Activated CD4-positive, CD25-positive, alpha-beta regulatory T cell treated with anti-CD3 and anti-CD28 coated beads, Interleukin-2, amount 50 U/mL, for 72 hours (primary cell): ENCODE measurements at regions not wholly inside any gene's neighbourhood (a gene's known extent, or its start where the extent isn't known, plus 50 kb on each side); places are given as distances from the start of the nearest gene placed in this dataset.
"Not testable (repeated sequence)": the region's sequence is repeated elsewhere in the genome, so short reads cannot be mapped to it uniquely, and the experiment has no call there.

ENCODE experiments used
- DNase-seq: peaks from one replicate; pipeline ENCODE4 v3.0.0; 2021

DNA sequence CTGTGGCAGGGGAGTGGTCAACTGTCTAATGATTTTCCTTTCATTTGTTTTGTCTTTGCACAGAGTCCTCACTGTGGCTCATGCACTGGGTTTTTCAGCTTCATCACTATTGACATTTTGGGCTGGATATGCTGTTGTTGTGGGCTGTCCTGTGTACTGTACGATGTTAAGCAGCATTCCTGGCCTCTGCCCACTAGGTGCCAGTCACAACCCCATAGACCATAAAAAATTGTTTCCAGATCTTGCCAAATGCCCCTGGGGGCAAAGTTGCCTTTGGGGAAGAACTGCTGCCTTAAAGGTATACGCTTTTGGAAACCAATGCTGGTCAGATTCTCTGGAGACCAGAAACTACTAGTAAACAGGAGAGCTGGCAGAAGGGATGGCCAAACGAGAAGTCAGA lies 310.4 kb downstream of the SPRY2 start:
- no peak for DNase-seq

DNA sequence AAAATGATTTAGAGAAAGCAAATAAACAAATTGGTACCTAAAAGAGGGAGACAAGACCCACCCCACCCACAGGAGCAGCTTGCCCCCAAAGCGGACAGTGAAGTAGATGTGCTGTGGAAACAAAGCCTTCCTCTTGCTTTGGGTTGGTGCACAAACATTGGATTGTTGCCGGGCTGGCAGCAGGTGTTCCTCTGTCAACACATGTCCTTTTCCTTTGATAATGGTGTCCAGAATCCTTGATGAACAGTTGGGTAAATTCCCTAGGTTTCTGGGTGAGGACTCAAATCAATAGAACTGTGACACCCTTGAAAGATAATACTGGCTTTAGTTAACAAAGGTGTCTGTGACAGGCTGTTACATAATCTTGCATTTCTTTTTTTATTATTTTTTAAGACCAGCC lies 311.8 kb downstream of the SPRY2 start:
- DNase-seq, result no peak

DNA sequence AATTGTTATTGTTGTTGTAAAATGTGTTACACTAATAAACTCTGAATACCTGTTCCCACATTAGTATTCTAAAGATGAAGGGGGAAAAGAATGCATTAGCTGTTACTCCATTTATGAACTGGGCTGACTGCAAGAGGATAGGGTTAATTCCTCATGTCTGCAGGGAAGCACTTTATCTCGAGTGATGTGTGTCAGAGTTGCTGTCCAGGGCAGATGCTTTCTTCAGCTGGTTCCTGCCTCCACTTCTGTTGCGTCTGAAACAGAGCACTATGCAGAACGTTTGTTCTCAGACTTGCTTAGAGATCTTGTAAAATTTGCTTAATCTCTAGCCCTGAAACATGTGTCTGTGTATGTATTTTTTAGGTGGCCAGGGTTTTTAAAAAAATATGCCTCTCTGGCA lies 318.8 kb downstream of the SPRY2 start:
- DNase-seq, result no peak

DNA sequence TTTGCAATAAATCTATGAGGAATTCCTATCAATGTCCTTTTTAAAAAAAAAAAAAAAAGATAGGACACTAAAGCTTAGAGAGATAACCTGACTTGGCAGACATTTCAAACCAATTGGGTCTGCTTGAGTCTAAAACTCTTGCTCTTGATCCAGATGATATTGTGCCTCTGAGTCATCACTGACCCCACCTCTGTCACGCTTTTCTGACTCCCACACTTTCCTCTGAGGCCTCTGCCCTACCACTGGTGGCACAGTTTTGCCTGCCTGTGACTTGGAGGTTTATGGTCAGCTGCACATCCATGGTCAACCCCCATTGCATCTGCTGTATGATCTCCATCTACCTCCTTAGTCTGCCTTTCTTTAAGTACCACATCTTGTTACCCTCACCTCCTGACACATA lies 328.7 kb downstream of the SPRY2 start:
- DNase-seq, result no peak

DNA sequence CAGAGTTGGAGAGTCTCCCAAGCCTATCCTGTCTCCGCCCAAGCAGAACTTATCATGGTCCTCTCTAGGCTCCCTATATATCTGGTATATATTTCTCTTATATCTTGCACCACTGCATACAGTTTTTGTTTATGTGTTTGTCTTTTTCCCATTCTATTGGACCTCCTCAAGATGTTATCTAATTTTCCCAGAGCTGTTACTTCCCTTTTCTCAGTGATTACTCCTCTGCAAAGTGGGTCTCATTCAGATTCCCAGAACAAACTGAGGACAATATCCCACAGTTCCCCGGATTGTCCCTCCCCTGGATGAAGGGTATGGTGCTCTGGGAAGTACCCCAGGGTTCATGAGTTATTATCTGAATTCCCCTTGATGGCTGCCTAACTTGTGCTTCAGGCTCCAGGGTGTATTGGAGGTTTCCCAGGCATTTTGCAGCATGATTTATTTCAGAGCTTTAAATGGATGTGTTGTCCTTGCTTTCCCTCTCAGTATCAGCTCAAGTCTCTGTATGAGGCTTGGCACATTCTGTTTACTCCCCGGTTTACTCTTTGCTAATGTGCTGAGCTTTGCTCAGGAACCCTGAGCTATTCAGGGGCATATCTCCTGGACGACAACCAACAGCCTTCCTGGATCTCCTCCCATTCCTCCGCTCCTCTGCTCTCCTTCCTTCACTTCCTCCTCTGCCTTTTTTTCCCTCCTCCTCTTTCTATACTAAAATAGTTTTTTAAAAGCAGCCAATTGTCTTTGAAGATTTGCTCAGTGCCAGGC lies 329.3 kb downstream of the SPRY2 start:
- no peak for DNase-seq

DNA sequence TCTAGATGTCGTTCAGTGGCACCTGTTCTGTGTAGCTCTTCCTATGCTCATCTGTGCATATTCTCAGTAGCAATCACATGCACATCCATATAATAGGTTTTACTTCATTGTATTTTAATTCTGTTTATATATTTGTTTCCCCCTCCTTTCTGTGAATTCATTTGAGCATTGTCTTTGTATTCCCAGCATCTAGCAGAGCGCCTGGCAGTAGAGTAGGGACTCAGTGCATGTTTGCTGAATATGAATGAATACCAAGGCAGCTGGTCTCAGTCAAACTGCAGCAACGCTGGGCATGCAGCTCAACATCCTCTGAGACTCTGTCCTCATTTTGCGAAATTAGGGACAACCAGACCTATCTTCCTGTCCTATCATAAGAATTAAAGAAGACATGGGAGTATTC lies 330.1 kb downstream of the SPRY2 start:
- no peak for DNase-seq

DNA sequence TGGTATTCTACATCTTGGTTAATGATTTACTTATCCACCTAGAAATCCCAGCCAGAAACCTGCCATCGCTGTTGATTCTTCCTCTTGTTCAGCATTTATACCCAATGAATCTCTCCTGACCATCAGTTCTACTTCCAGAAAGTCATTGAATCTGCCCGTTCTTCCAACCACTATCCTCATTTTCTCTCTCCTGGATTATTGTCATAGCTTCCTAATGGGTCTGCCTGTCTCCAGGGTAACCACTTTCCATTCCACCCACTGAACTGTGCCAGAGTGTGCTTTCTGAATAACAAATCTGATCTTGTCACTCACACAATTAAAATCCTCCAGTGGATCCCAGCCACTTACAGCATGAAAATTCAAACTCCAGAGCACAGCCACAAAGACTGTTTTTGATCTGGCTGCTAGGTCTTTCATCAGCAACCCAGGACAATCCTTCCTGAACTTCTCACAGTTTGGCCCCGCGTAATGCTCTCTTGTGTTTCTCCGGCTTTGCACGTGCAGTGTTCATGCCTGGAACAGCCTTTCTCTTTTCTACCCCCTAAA lies 330.6 kb downstream of the SPRY2 start:
- DNase-seq, result no peak

DNA sequence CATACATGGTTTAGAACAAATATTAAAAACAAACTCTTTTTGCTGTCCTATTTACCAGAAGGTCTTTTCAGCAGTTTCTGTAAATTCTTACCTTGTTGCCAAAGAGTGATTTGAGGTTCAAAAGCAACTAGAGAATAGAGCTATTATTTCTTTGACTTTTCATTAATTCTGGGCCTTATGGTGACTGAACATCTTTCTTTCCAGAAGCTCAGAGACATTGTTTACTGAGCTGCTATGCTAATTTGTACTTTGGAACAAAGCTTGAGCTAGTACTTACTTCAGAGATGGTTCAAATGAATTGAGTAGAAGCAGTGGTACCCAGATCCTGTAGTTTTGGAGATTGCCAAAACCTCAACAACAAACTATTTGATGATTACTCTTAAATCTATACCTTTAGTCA lies 331.2 kb downstream of the SPRY2 start:
- no peak for DNase-seq

DNA sequence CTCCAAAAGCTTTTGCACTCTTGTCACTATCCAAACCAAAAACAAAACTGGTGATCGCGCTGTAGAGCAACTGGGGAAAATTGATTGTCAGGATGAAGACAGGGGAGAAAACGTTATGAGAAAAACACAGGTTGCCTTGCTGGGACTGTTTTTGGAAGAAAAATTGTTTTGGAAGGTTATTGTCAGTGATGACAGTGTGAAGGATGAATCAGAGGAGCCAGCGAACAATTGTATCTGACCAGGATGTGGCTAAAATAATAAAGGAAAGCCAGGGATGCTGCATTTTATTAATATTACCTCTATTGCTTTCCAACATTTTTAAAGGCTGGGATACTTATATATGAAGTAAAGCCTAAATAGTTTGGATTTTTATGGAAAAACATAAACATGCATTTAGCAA lies 334.0 kb downstream of the SPRY2 start:
- no peak for DNase-seq

DNA sequence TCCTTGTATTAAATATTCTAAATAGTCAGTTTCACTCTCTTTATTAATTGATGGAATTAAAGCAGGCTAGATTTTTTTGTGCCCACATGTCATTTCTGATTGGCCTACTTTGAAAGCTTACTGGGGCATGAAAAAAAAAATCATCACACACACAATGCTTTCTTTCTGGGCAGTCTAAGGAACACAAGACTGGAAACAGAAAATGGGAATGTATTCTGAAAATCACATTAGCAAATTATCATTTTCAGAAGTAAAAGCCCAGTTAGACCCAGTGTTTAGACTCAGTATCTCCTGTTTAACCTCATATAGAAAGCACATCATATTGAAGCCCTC lies 339.4 kb downstream of the SPRY2 start:
- no peak for DNase-seq

DNA sequence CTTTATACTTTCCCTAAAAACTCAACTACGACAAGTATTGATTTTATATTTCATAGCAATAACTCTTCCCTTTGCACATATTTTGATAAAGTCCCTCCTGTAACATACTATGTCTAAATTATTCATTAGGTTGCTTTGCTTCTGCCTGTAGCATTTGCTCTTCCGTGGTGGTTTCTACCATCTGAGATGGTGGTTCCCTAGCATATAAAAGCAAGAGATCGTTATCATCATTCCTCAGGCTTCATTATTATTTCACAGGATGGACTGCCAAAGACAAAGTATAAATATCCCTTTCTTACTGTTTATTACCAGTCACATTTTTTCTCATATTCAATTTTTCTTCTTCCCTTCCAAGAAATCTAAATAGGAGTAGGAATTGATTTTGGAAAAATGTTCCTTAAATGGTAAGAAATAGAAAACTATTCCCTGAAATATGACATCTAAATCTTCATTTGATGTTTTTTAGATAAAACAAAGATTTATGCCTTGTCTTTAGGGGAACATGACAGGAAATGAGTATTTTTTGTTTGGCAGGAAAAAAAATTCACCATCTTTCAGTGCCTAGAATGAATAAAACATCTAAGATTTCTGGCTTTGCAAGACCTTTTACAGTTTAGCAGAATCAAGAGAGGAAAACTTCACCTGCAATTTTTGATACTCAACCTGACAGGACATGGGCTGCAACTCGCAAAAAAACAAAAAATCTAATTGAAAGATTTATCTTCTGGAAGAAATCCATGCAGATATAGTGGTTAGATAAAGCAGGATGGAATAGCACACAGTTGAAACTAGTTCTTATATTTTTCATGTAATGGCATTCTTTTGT lies 340.0 kb downstream of the SPRY2 start:
- DNase-seq, result no peak

DNA sequence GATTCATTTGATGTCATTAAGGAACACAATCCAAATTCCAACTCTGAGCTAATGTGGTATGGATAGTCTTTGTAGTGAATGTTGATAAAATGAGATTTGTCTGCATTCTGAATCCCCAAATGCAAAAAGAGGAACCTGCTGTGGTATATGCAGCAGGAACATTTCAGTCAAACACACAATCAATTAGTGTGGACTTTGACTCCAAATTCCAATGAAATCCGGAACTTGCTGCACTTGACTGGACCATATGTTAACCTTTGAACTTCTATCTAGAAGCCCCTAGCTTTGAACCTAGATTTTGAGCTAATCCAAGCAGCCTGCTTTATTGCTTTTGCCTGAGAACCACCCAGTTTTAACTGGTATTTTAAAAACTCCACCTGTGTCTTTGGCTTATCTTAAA lies 341.3 kb downstream of the SPRY2 start:
- DNase-seq, result no peak

DNA sequence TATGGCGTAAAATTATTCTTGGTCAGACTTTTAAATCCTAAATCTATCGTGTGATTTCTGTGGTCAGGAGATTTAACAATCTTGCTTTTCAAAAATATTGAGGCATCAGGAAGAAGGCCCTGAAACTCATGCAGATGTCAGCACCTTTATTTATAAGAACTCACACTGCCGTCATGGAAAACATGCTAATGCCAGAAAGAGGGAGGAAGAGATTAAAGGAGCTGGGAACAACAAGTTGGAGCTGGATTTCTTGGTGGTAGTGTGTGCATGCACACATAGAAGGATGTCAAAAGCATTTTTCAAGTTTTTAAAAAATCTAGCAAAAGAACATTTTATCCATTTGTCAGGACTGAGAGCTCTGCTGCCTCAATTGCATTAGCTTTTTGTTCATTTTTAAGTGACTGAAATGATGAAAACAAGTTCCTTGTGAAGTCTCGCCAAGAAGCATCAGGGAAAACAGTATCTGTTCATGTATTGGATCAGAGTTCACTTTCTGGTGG lies 342.5 kb downstream of the SPRY2 start:
- no peak for DNase-seq

DNA sequence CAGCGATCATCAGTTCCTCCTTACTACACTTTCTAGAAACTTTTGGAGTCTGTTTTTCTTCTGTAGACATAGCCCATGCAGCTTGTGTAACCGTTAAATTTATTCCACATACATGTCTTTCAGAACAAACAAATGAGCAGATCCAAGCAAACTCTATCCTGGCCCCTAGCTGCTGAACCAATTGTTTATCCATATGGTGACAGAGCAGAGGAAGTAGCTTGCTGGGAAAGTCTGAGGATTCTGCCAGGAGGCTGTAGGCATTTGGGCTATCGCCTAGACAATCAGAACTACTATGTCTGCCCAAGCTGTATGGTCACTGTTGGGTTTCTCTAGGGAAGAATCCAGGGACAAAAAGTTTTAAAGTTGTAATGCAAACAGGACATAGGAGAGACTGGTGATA lies 343.7 kb downstream of the SPRY2 start:
- DNase-seq, result no peak

DNA sequence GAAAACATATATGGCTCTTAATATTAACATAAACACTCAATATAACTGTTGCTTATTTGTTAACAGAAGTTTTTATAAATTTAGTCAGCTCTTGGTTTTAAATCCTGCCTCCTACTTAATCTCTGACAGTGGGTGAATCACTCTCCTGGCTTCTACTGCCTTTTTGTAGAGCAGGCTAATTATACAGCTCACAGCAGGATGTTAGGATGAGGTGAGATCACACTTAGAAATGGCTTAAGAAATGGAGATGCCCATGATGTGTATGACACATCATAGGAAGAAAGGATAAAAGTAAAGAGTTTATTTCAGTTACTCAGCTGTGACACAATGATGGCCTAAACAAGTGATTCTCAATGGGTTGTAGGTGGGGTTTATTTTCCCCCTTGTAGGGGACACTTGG lies 345.6 kb downstream of the SPRY2 start:
- DNase-seq, result no peak

DNA sequence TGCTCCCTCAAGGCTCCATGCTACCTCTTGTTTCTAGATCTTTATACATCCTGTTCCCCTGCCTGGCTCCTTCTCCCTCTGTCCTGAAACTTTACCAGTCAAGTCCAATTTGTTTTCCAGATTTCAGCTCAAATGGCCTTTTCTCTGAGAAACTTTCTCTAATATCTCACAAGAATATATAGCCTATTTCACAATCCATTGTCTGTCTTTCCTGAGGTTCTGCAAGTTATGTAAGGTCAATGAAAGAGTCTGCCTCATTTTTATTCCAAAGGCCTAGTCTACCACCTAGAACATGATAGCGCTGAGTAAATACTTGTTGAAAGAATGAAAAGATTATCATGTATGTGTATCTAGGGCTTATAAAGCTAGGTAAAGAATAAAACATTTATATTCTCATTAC lies 348.8 kb downstream of the SPRY2 start:
- DNase-seq, result no peak

DNA sequence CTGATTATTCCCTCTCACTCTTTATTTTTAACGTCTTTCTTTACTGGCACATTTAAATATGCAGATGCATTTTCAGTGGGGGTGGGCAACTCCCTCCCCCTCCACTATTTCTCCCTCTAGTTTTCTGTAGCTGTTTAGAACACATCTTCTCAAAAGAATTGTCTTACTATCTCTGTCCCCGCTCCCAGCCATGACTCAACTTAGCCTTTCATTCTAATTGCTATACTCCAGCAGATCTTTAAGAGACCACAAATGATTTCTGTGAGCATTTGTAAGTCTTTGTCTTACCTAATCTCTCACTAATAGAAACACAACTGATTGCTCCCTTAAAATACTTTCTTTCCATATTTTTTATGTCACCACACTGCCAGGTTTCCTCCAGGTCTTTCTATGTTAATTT lies 350.9 kb downstream of the SPRY2 start:
- DNase-seq, result no peak

DNA sequence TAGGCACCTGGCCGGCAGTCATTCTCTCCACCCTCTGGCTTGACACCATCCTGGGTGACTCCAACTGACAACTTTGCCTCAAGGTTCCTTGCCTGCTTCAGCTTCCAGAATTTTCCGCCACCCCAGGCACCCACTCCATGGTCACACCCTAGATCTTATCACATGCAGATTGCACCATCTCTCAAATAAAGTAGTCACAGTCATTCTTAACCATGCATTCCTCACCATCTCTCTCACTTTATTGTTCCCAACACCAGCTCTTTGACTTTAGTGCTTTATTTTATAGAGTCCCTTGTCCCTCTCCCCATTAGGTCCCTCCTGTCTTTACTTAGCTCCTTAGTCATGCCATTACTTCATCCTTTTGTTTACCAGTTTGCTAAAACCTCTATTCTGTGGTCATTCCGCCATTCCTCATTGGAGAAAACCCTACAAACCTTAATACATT lies 351.7 kb downstream of the SPRY2 start:
- no peak for DNase-seq

DNA sequence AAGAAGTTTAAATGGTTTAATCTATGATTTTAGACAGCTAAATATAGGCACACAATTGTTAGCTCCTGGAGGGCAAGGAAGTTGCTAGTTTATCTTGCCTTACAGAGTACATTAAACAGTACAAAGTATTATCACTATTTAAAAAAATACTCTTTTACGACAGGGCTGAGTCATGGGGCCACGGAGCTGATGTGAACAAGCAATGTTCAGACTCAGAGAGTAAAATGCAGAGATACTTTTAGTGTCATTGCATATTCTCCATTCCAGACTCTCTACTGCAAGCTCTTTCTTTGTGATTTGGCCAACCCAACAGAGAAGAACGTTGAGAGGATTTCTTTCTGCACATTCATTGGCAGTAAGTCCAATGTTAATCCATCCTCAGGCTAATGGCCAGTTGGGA lies 352.4 kb downstream of the SPRY2 start:
- no peak for DNase-seq

DNA sequence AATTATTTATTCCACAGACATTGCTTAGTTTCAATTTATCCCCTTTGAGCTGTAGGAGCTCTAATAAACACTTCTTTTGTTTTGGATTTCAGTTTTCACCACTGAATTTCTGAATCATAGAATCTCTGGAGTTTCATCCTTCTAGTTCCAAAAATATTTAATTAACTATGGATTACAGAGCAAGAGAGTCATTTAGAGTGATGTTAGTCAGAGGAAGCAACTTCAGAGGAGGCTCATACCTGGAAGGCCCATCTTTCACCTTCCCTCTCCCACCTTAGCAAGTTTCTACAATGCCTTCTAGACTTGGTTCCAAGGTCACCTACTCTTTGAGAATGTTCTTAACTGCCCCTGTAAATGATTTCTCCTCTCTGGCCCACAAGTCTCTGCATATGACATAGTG lies 353.2 kb downstream of the SPRY2 start:
- DNase-seq, result no peak

DNA sequence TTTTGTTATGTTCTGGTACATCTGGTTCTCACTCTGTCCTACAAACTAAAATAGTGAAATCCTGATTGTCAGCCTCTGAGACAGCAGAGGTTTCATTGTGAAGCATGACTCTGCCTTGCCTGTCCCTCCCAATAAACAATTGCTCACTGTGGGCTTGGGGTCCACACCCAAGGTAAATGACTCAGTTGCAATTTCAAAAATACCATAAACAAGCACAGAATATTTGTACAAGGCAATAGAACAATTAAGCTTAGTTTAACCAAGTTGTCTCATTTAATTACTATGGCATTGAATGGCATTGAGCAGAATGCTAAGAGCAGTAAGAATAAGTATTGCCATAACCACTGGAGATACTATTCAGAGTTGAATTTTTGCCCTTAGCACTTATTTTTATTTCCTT lies 353.6 kb downstream of the SPRY2 start:
- DNase-seq, result no peak

DNA sequence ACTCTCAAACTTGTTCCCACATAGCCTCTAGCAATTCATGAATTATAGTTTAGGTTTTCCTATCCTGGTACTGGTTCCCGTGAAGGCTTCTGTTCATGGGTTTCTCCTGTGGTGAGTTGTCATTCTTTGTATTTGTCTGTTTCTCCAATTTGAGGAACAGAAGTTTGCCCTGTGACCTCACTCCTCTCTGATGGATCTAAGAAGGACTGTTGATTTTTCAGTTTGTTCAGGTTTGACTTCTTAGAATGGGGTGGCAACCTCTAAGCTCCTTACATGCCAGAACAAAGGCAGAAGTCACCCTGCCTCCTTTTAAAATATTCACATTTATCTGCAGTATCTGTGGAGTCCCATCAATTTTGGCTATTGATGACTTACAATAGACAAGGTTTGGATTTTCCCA lies 354.0 kb downstream of the SPRY2 start:
- no peak for DNase-seq

DNA sequence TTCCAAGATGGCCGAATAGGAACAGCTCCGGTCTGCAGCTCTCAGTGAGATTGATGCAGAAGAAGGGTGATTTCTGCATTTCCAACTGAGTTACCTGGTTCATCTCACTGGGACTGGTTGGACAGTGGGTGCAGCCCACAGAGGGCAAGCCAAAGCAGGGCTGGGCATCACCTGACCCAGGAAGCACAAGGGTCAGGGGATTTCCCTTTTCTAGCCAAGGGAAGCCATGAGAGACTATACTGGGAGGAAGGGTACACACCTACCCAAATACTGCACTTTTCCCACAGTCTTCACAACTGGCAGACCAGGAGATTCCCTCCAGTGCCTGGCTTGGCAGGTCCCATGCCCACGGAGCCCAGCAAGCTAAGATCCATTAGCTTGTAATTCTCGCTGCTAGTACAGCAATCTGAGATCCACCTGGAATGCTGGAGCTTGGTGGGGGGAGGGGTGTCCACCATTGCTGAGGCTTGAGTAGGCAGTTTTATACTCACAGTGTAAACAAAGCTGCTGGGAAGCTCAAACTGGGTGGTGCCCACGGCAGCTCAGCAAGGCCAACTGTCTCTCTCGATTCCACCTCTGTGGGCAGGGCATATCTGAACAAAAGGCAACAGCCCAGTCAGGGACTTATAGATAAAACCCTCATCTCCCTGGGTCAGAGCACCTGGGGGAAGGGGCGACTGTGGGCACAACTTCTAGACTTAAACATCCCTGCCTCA lies 365.8 kb downstream of the SPRY2 start:
- not testable (repeated sequence) for DNase-seq
